Endothelial cell of umbilical vein (primary cell): ENCODE measurements at regions not wholly inside any gene's neighbourhood (a gene's known extent, or its start where the extent isn't known, plus 50 kb on each side); places are given as distances from the start of the nearest gene placed in this dataset.

ENCODE experiments used
- BruUV-seq: library from RNA; stranded (reverse); fragments of 400-500 nt; replicated peaks from 2 replicates; lab custom pipeline; 2021; lab: Mats Ljungman, UMichigan
- CTCF ChIA-PET: fragments of 300-600, 350-600 bp; sonication (Branson Sonifier 250); formaldehyde crosslinking; loops from one replicate; lab custom pipeline; 2021; ENCODE audit warnings: antibody characterized with exemption, inconsistent platforms; lab: Charles Lee
- POLR2A ChIA-PET: fragments of 300-600, 350-600 bp; sonication (Branson Sonifier 250); formaldehyde crosslinking; loops from one replicate; lab custom pipeline; 2021; ENCODE audit warnings: antibody characterized with exemption, inconsistent platforms; lab: Charles Lee
- DNase-seq: peaks from one replicate; pipeline ENCODE4 v3.0.0-alpha.2; 2011; ENCODE audit warnings: low read depth, low spot score
- FAIRE-seq: peaks from 2 replicates; lab custom pipeline; 2011; peaks lifted over from hg19 to GRCh38; lab: Jason Lieb, UNC
- H2AFZ ChIP-seq: 2 replicates; pipeline ENCODE4 v1.6.0; 2012; ENCODE audit warnings: low read depth, low read length, control low read depth, inconsistent platforms
- H3K27ac ChIP-seq: 2 replicates; pipeline ENCODE4 v1.5.1; 2011; ENCODE audit warnings: low read depth, mild to moderate bottlenecking, control low read depth, low read length, moderate library complexity; ENCODE audit not compliant: insufficient read depth
- H3K27me3 ChIP-seq, 2 experiments: 2 replicates each; pipeline versions ENCODE4 v1.6.0 to v1.6.1; 2011; ENCODE audit warnings: low read length in 2 of 2, mixed read lengths in 1 of 2; ENCODE audit not compliant: control insufficient read depth in 2 of 2, insufficient read depth in 2 of 2
- H3K36me3 ChIP-seq, 2 experiments: 2 replicates in 1 of 2; 3 replicates in 1 of 2; pipeline ENCODE4 v1.5.1; 2011; ENCODE audit warnings: low read length in 2 of 2, mild to moderate bottlenecking in 1 of 2, moderate library complexity in 1 of 2; ENCODE audit not compliant: control insufficient read depth in 2 of 2, insufficient read depth in 2 of 2; ENCODE audit errors: extremely low read depth in 1 of 2
- H3K4me1 ChIP-seq: 3 replicates; pipeline ENCODE4 v1.5.1; 2011; ENCODE audit warnings: mild to moderate bottlenecking, low read length; ENCODE audit not compliant: control insufficient read depth, insufficient read depth; ENCODE audit errors: extremely low read depth
- H3K4me2 ChIP-seq: 2 replicates; pipeline ENCODE4 v1.6.1; 2011; ENCODE audit warnings: low read length, control low read depth, mixed read lengths; ENCODE audit not compliant: insufficient read depth
- H3K4me3 ChIP-seq, 3 experiments: fragments of 200-600 bp in 1 of 3; sonication (generic), shearing (Covaris generic) in 1 of 3; replicated peaks in 1 of 3; 2 replicates each; pipeline ENCODE4 v1.5.1; 2011 to 2016; ENCODE audit warnings: control low read depth in 3 of 3, low read length in 3 of 3, mild to moderate bottlenecking in 2 of 3, inconsistent platforms in 1 of 3, low read depth in 1 of 3, moderate library complexity in 1 of 3; ENCODE audit not compliant: insufficient read depth in 1 of 3
- H3K79me2 ChIP-seq: 2 replicates; pipeline ENCODE4 v1.6.0; 2012; ENCODE audit warnings: low read length, inconsistent platforms; ENCODE audit not compliant: control insufficient read depth, insufficient read depth
- H3K9ac ChIP-seq: replicated peaks from 2 replicates; pipeline ENCODE3; 2011; ENCODE audit warnings: low read length, control low read depth; ENCODE audit not compliant: insufficient read depth; ENCODE audit errors: extremely low read depth
- H3K9me1 ChIP-seq: replicated peaks from 3 replicates; pipeline ENCODE4 v1.6.0; 2011; ENCODE audit warnings: mild to moderate bottlenecking, low read length; ENCODE audit not compliant: control insufficient read depth, insufficient read depth; ENCODE audit errors: extremely low read depth
- H3K9me3 ChIP-seq: replicated peaks from 2 replicates; pipeline ENCODE4 v1.5.1; 2012; ENCODE audit warnings: low read length, inconsistent platforms; ENCODE audit not compliant: control insufficient read depth, insufficient read depth
- H4K20me1 ChIP-seq: replicated peaks from 2 replicates; pipeline ENCODE3; 2011; ENCODE audit warnings: mild to moderate bottlenecking, low read length; ENCODE audit not compliant: control insufficient read depth, insufficient read depth; ENCODE audit errors: extremely low read depth
- CTCF ChIP-seq, 2 donors: IDR thresholded peaks; 1 replicate in 1 of 2; 2 replicates in 1 of 2; pipeline ENCODE4 v1.5.1; 2011; ENCODE audit warnings: low read length in 2 of 2, mild to moderate bottlenecking in 2 of 2, moderate library complexity in 2 of 2, control low read depth in 1 of 2, inconsistent platforms in 1 of 2, low read depth in 1 of 2; ENCODE audit not compliant: insufficient read depth in 1 of 2; ENCODE audit errors: extremely low read depth in 1 of 2
- EZH2 ChIP-seq: IDR thresholded peaks from 2 replicates; pipeline ENCODE4 v1.6.1; 2012; ENCODE audit warnings: borderline replicate concordance, low read depth, mild to moderate bottlenecking, moderate library complexity, low read length, inconsistent platforms; ENCODE audit not compliant: severe bottlenecking
- FOS ChIP-seq: IDR thresholded peaks from 2 replicates; pipeline ENCODE4 v1.6.1; 2011; ENCODE audit warnings: mild to moderate bottlenecking, low read length, moderate library complexity, borderline replicate concordance; ENCODE audit not compliant: insufficient read depth
- GATA2 ChIP-seq: IDR thresholded peaks from 2 replicates; pipeline ENCODE4 v1.7.0; 2011; ENCODE audit warnings: low read depth, mild to moderate bottlenecking, moderate library complexity, mixed read lengths, low read length; ENCODE audit not compliant: insufficient read length, insufficient read depth
- JUN ChIP-seq: IDR thresholded peaks from 2 replicates; pipeline ENCODE4 v1.6.1; 2011; ENCODE audit warnings: borderline replicate concordance, low read depth; ENCODE audit not compliant: insufficient read length, insufficient read depth
- MAX ChIP-seq: IDR thresholded peaks from 2 replicates; pipeline ENCODE4 v1.6.1; 2011; ENCODE audit not compliant: insufficient read depth, insufficient read length
- MYC ChIP-seq: IDR thresholded peaks from one replicate; pipeline ENCODE4 v1.6.1; 2011; ENCODE audit warnings: mild to moderate bottlenecking, low read depth, low read length
- POLR2A ChIP-seq: IDR thresholded peaks from 2 replicates; pipeline ENCODE4 v1.6.1; 2012; ENCODE audit warnings: low read depth, mild to moderate bottlenecking, control low read depth, low read length
- POLR2AphosphoS5 ChIP-seq: IDR thresholded peaks from 2 replicates; pipeline ENCODE4 v1.6.1; 2012; ENCODE audit warnings: low read depth, mild to moderate bottlenecking, control low read depth, low read length, moderate library complexity; ENCODE audit not compliant: insufficient read depth
- dilution Hi-C: fragments of 300-500 bp; cut with MboI; formaldehyde crosslinking; loops from one replicate; pipeline ENCODE4 v1.15.0; 2019; ENCODE audit warnings: low sequenced_read_pairs; ENCODE audit not compliant: extremely low pct_ligation_motif_present
- intact Hi-C: fragments of 100-400 bp; cut with micrococcal nuclease; formaldehyde crosslinking; loops from one replicate; pipeline ENCODE4 v1.10.0; 2022

GRCh38 chr3:30357897-30358296, 248.5 kb upstream of the TGFBR2 start:
- no peak for FAIRE-seq

More at GRCh38 chr3:30357897-30358296, 248.5 kb upstream of the TGFBR2 start:
- Histone ChIP-seq H3K9ac (no peak overlapping the region), H3K36me3 (no peaks in the 10 kb centered on the region), H3K79me2 (no peaks in the 10 kb centered on the region), H3K4me2 (no peak overlapping the region), H3K27ac (no peak overlapping the region), H3K4me1 (no peaks in the 10 kb centered on the region), H4K20me1 (no peaks in the 10 kb centered on the region), H3K9me3 (no peaks in the 10 kb centered on the region), H3K4me3 (no peak overlapping the region), H3K9me1 (no peaks in the 10 kb centered on the region), H3K27me3 (no peaks in the 10 kb centered on the region), H2AFZ (no peak overlapping the region)
- intact Hi-C loops = no loop called here
- DNase-seq = no peak
- BruUV-seq = no TSS peak
- ChIA-PET CTCF (no interaction called here), POLR2A (interaction anchor here (0.8 kb wide), 1 partner anchor 322 kb away, joined by 3 read pairs; no protein-coding TSS in a partner anchor)
- dilution Hi-C loops = no loop called here
- TF ChIP-seq MAX = no peak
- TF ChIP-seq CTCF (IDR thresholded peaks at IDR 0.05; ENCODE audit: extremely low read depth in 1 of 2, insufficient read depth in 1 of 2, low read depth in 1 of 2, low read length in 2 of 2) = no peak
- TF ChIP-seq FOS = no peak
- no peak for TF ChIP-seq MYC
- TF ChIP-seq JUN = no peak
- TF ChIP-seq POLR2A = no peak
- TF ChIP-seq POLR2AphosphoS5 = no peak
- TF ChIP-seq EZH2 = no peak
- TF ChIP-seq GATA2 = no peak
